Body of pancreas (tissue), 4 donors: ENCODE measurements at regions not wholly inside any gene's neighbourhood (a gene's known extent, or its start where the extent isn't known, plus 50 kb on each side); places are given as distances from the start of the nearest gene placed in this dataset.
"Not testable (repeated sequence)": the region's sequence is repeated elsewhere in the genome, so short reads cannot be mapped to it uniquely, and the experiment has no call there.

Experiments used
- ATAC-seq: fragments of 150-250 bp; one replicate; pipeline ENCODE4 v1.9.1; 2016
- DNase-seq, 4 donors: peaks; one replicate each; pipeline ENCODE4 v3.0.0-alpha.2; 2019
- H3K27ac ChIP-seq, 4 donors: fragments of 200-600 bp; sonication (generic); 1 replicate in 3 of 4; 2 replicates in 1 of 4; pipeline versions ENCODE4 v1.5.1 to v1.6.1; 2016 to 2019; ENCODE audit warnings: mild to moderate bottlenecking in 1 of 4, mixed read lengths in 1 of 4, moderate library complexity in 1 of 4
- H3K27me3 ChIP-seq, 2 donors: fragments of 200-600 bp; sonication (generic); one replicate each; pipeline ENCODE4 v1.6.0; 2016; ENCODE audit warnings: mild to moderate bottlenecking in 1 of 2
- H3K36me3 ChIP-seq, 2 donors: fragments of 200-600 bp; sonication (generic); replicated peaks in 1 of 2; 2 replicates each; pipeline ENCODE4 v1.5.1; 2016; ENCODE audit warnings: low read depth in 2 of 2; ENCODE audit not compliant: insufficient read depth in 1 of 2
- H3K4me1 ChIP-seq: fragments of 200-600 bp; sonication (generic); one replicate; pipeline ENCODE4 v1.6.0; 2016
- H3K4me3 ChIP-seq, 2 donors: fragments of 200-600 bp; sonication (generic); 1 replicate in 1 of 2; 2 replicates in 1 of 2; pipeline ENCODE4 v1.5.1; 2016 to 2019
- H3K9me3 ChIP-seq, 3 donors: fragments of 200-600 bp; sonication (generic); 1 replicate in 2 of 3; 2 replicates in 1 of 3; pipeline ENCODE4 v1.5.1; 2016
- CTCF ChIP-seq, 7 experiments: fragments of 450-650 bp in 4 of 7; fragments of 200-600 bp in 3 of 7; sonication (generic) in 3 of 7; IDR thresholded peaks; one replicate each; pipeline ENCODE4 v1.5.1; 2016 to 2019; ENCODE audit warnings: antibody characterized with exemption in 7 of 7
- POLR2A ChIP-seq, 3 donors: fragments of 450-650 bp; IDR thresholded peaks; one replicate each; pipeline ENCODE4 v1.6.1; 2016; ENCODE audit warnings: antibody characterized with exemption in 3 of 3, mild to moderate bottlenecking in 2 of 3
- WGBS, 2 donors: methylation state at CpG; one replicate each; pipeline ENCODE4 v1.1.5; 2017; 5-methylcytosine and 5-hydroxymethylcytosine counted together
- intact Hi-C: fragments of 100-400 bp; cut with DNase I; formaldehyde crosslinking; loops from one replicate; pipeline ENCODE4 v1.15.1; 2023

GRCh38 chr7:24152877-24153472 is 131.0 kb upstream of the NPY start:
- no peaks in the 10 kb centered on the region for H3K27me3 ChIP-seq
- peaks cover 0 to 10% (median 0%) of the 10 kb centered on the region in 3 donors for H3K9me3 ChIP-seq
- H3K36me3 ChIP-seq: no peaks in the 10 kb centered on the region
- H3K4me1 ChIP-seq: no peaks in the 10 kb centered on the region
- 57 to 58% methylated on average over 6 of the region's 6 CpGs for WGBS, 2 donors
- no peak for TF ChIP-seq POLR2A (IDR thresholded peaks at IDR 0.05)
- TF ChIP-seq CTCF (IDR thresholded peaks at IDR 0.05): no peak
- H3K27ac ChIP-seq: no peak overlapping the region
- no peak overlapping the region for H3K4me3 ChIP-seq
- ATAC-seq: no peak
- intact Hi-C loops: no loop called here
- no peak for DNase-seq

GRCh38 chr7:24157666-24158065 is 126.3 kb upstream of the NPY start:
- H3K27me3 ChIP-seq: no peaks in the 10 kb centered on the region
- no peaks in the 10 kb centered on the region for H3K4me1 ChIP-seq
- H3K4me3 ChIP-seq: no peak overlapping the region
- no peak for TF ChIP-seq POLR2A (IDR thresholded peaks at IDR 0.05)
- no peak for TF ChIP-seq CTCF (IDR thresholded peaks at IDR 0.05)
- 88 to 93% methylated on average over 3 of the region's 3 CpGs for WGBS, 2 donors
- ATAC-seq: no peak
- H3K36me3 ChIP-seq: no peaks in the 10 kb centered on the region
- DNase-seq: no peak
- intact Hi-C loops: no loop called here
- no peaks in the 10 kb centered on the region for H3K9me3 ChIP-seq
- H3K27ac ChIP-seq: no peak overlapping the region

GRCh38 chr7:24158975-24159374 is 125.0 kb upstream of the NPY start:
- no peak for DNase-seq
- intact Hi-C loops: no loop called here
- Histone ChIP-seq H3K27me3 (no peaks in the 10 kb centered on the region), H3K27ac (no peak overlapping the region), H3K4me3 (no peak overlapping the region), H3K9me3 (no peaks in the 10 kb centered on the region), H3K4me1 (no peaks in the 10 kb centered on the region), H3K36me3 (no peaks in the 10 kb centered on the region)
- ATAC-seq: no peak
- TF ChIP-seq CTCF (IDR thresholded peaks at IDR 0.05): no peak
- TF ChIP-seq POLR2A (IDR thresholded peaks at IDR 0.05): no peak
- 77 to 79% methylated on average over 6 of the region's 6 CpGs for WGBS, 2 donors

GRCh38 chr7:24164401-24164800 is 119.6 kb upstream of the NPY start:
- DNase-seq (no peak), ATAC-seq (no peak)
- WGBS, 2 donors: 68 to 74% methylated on average over 4 of the region's 4 CpGs
- no peaks in the 10 kb centered on the region for H3K4me1 ChIP-seq
- no peaks in the 10 kb centered on the region for H3K27me3 ChIP-seq
- intact Hi-C loops: no loop called here
- H3K4me3 ChIP-seq: no peak overlapping the region
- no peak overlapping the region for H3K27ac ChIP-seq
- no peaks in the 10 kb centered on the region for H3K36me3 ChIP-seq
- H3K9me3 ChIP-seq: no peaks in the 10 kb centered on the region
- TF ChIP-seq CTCF (IDR thresholded peaks at IDR 0.05) (no peak), POLR2A (IDR thresholded peaks at IDR 0.05) (no peak)

- no peaks in the 10 kb centered on the region for H3K36me3 ChIP-seq
- ATAC-seq (no peak), DNase-seq (no peak)
- H3K27me3 ChIP-seq: no peaks in the 10 kb centered on the region
- intact Hi-C loops: no loop called here
- no peak for TF ChIP-seq CTCF (IDR thresholded peaks at IDR 0.05)
- TF ChIP-seq POLR2A (IDR thresholded peaks at IDR 0.05): no peak
- 79% methylated on average over 5 of the region's 5 CpGs for WGBS, 2 donors
- H3K9me3 ChIP-seq: no peaks in the 10 kb centered on the region
- H3K4me1 ChIP-seq: peaks cover 10% of the 10 kb centered on the region
- H3K27ac ChIP-seq: no peak overlapping the region
- no peak overlapping the region for H3K4me3 ChIP-seq
Observed at GRCh38 chr7:24169077-24169624, 114.8 kb upstream of the NPY start.

- ATAC-seq, intact Hi-C loops: not testable (repeated sequence)
Observed at GRCh38 chr7:24171951-24172350, 112.0 kb upstream of the NPY start.

More at GRCh38 chr7:24171951-24172350, 112.0 kb upstream of the NPY start:
- not testable (repeated sequence) for H3K4me1 ChIP-seq, H3K4me3 ChIP-seq, H3K27me3 ChIP-seq, H3K9me3 ChIP-seq, H3K27ac ChIP-seq, H3K36me3 ChIP-seq
- DNase-seq: peak in 1 of 4 donors; percentile 8
- 43 to 45% methylated on average over 9 of the region's 9 CpGs for WGBS, 2 donors
